ENCODE measurements at regions not wholly inside any gene's neighbourhood (a gene's known extent, or its start where the extent isn't known, plus 50 kb on each side); places are given as distances from the start of the nearest gene placed in this dataset.

DNA sequence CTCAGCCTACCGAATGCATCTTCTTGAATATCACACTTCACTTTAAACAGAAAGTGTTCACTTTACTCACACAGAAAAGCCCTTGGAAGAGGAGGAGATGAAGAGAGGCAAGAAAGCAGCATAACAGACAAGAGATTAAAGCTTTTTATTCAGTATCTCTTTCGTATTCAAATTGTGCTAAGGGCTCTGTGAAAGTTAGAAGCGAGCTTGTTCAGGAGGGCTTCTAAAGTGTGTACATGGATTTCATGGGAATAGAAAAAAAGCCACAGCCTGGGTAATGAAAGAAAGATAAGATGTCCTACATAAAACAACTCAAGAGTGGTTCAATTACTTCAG, 531.9 kb downstream of the TMEM182 start:
- TF ChIP-seq, protein P1, sequence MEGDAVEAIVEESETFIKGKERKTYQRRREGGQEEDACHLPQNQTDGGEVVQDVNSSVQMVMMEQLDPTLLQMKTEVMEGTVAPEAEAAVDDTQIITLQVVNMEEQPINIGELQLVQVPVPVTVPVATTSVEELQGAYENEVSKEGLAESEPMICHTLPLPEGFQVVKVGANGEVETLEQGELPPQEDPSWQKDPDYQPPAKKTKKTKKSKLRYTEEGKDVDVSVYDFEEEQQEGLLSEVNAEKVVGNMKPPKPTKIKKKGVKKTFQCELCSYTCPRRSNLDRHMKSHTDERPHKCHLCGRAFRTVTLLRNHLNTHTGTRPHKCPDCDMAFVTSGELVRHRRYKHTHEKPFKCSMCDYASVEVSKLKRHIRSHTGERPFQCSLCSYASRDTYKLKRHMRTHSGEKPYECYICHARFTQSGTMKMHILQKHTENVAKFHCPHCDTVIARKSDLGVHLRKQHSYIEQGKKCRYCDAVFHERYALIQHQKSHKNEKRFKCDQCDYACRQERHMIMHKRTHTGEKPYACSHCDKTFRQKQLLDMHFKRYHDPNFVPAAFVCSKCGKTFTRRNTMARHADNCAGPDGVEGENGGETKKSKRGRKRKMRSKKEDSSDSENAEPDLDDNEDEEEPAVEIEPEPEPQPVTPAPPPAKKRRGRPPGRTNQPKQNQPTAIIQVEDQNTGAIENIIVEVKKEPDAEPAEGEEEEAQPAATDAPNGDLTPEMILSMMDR (IDR thresholded peaks at IDR 0.05), result no peak
- no peak for TF ChIP-seq POLR2A (IDR thresholded peaks at IDR 0.05)
